ENCODE measurements at regions not wholly inside any gene's neighbourhood (a gene's known extent, or its start where the extent isn't known, plus 50 kb on each side); places are given as distances from the start of the nearest gene placed in this dataset.
A peak's percentile ranks its signal among the peaks of the same experiment; 100 is the strongest.
"Not testable (repeated sequence)": the region's sequence is repeated elsewhere in the genome, so short reads cannot be mapped to it uniquely, and the experiment has no call there.

- no peak for DNase-seq
Observed at GRCh38 chr1:228868731-228869024, 133.4 kb downstream of the RHOU start.

GRCh38 chr1:228869312-228869824, 134.1 kb downstream of the RHOU start:
- no peak for DNase-seq

- DNase-seq, result no peak
Observed at GRCh38 chr1:228870041-228870713, 134.9 kb downstream of the RHOU start.

- peak; percentile 81 for DNase-seq
Observed at GRCh38 chr1:228871314-228872061, 136.2 kb downstream of the RHOU start.

GRCh38 chr1:228872080-228872479, 136.8 kb downstream of the RHOU start:
- no peak for DNase-seq

GRCh38 chr1:228873709-228874108, 138.4 kb downstream of the RHOU start:
- DNase-seq, result no peak

- DNase-seq, result peak; percentile 83
Observed at GRCh38 chr1:228875741-228876140, 140.5 kb downstream of the RHOU start.

- DNase-seq, result peak; percentile 22
Observed at GRCh38 chr1:228876187-228876586, 140.9 kb downstream of the RHOU start.

GRCh38 chr1:228879164-228879563, 143.9 kb downstream of the RHOU start:
- no peak for DNase-seq

GRCh38 chr1:228882041-228882770, 146.9 kb downstream of the RHOU start:
- no peak for DNase-seq

GRCh38 chr1:228882771-228883450, 147.6 kb downstream of the RHOU start:
- no peak for DNase-seq

GRCh38 chr1:228883535-228883934, 148.3 kb downstream of the RHOU start:
- DNase-seq, result no peak

- DNase-seq, result no peak
Observed at GRCh38 chr1:228884196-228884595, 148.9 kb downstream of the RHOU start.

- DNase-seq, result no peak
Observed at GRCh38 chr1:228884615-228885566, 149.6 kb downstream of the RHOU start.

GRCh38 chr1:228885845-228886244, 150.6 kb downstream of the RHOU start:
- no peak for DNase-seq

- DNase-seq, result no peak
Observed at GRCh38 chr1:228887101-228887500, 151.8 kb downstream of the RHOU start.

- no peak for DNase-seq
Observed at GRCh38 chr1:228887960-228888359, 152.7 kb downstream of the RHOU start.

GRCh38 chr1:228889289-228889688, 154.0 kb downstream of the RHOU start:
- DNase-seq, result no peak

GRCh38 chr1:228891272-228892034, 156.2 kb downstream of the RHOU start:
- no peak for DNase-seq

- DNase-seq, result not testable (repeated sequence)
Observed at GRCh38 chr1:228892200-228892599, 156.9 kb downstream of the RHOU start.
